ENCODE measurements at regions not wholly inside any gene's neighbourhood (a gene's known extent, or its start where the extent isn't known, plus 50 kb on each side); places are given as distances from the start of the nearest gene placed in this dataset.

GRCh38 chr4:159543831-159544230 lies 441.0 kb downstream of the RAPGEF2 start:
- H3K27ac Mint-ChIP-seq: no peak overlapping the region
- no peak for ATAC-seq
- H3K36me3 Mint-ChIP-seq: no peaks in the 10 kb centered on the region
- H3K9me3 Mint-ChIP-seq: peaks cover 4% of the 10 kb centered on the region
- H3K27me3 Mint-ChIP-seq: no peaks in the 10 kb centered on the region
- no peak overlapping the region for H3K4me3 Mint-ChIP-seq
- no peaks in the 10 kb centered on the region for H3K4me1 Mint-ChIP-seq

GRCh38 chr4:159545556-159545955 lies 442.7 kb downstream of the RAPGEF2 start:
- H3K27ac Mint-ChIP-seq: no peak overlapping the region
- H3K9me3 Mint-ChIP-seq: peaks cover 7% of the 10 kb centered on the region
- no peaks in the 10 kb centered on the region for H3K27me3 Mint-ChIP-seq
- ATAC-seq: no peak
- no peaks in the 10 kb centered on the region for H3K36me3 Mint-ChIP-seq
- H3K4me1 Mint-ChIP-seq: no peaks in the 10 kb centered on the region
- no peak overlapping the region for H3K4me3 Mint-ChIP-seq

GRCh38 chr4:159547645-159548308 lies 444.9 kb downstream of the RAPGEF2 start:
- peaks cover 7% of the 10 kb centered on the region for H3K9me3 Mint-ChIP-seq
- no peaks in the 10 kb centered on the region for H3K27me3 Mint-ChIP-seq
- H3K4me1 Mint-ChIP-seq: no peaks in the 10 kb centered on the region
- no peak overlapping the region for H3K27ac Mint-ChIP-seq
- ATAC-seq: no peak
- no peak overlapping the region for H3K4me3 Mint-ChIP-seq
- no peaks in the 10 kb centered on the region for H3K36me3 Mint-ChIP-seq

- Mint-ChIP-seq H3K9me3 (peaks cover 3% of the 10 kb centered on the region), H3K27me3 (no peaks in the 10 kb centered on the region), H3K4me3 (no peak overlapping the region), H3K36me3 (no peaks in the 10 kb centered on the region), H3K27ac (no peak overlapping the region), H3K4me1 (no peaks in the 10 kb centered on the region)
- ATAC-seq: no peak
These were observed 446.2 kb downstream of the RAPGEF2 start for GRCh38 chr4:159549098-159549518.

GRCh38 chr4:159551281-159551680 lies 448.4 kb downstream of the RAPGEF2 start:
- H3K9me3 Mint-ChIP-seq: peaks cover 6% of the 10 kb centered on the region
- H3K36me3 Mint-ChIP-seq: no peaks in the 10 kb centered on the region
- no peak overlapping the region for H3K27ac Mint-ChIP-seq
- no peaks in the 10 kb centered on the region for H3K4me1 Mint-ChIP-seq
- H3K4me3 Mint-ChIP-seq: no peak overlapping the region
- no peaks in the 10 kb centered on the region for H3K27me3 Mint-ChIP-seq
- no peak for ATAC-seq

- ATAC-seq: no peak
- no peaks in the 10 kb centered on the region for H3K27me3 Mint-ChIP-seq
- H3K36me3 Mint-ChIP-seq: no peaks in the 10 kb centered on the region
- H3K4me3 Mint-ChIP-seq: no peak overlapping the region
- peaks cover 6% of the 10 kb centered on the region for H3K9me3 Mint-ChIP-seq
- H3K27ac Mint-ChIP-seq: no peak overlapping the region
- no peaks in the 10 kb centered on the region for H3K4me1 Mint-ChIP-seq
These were observed 450.3 kb downstream of the RAPGEF2 start for GRCh38 chr4:159552979-159553768.

- Mint-ChIP-seq H3K27me3 (no peaks in the 10 kb centered on the region), H3K4me1 (no peaks in the 10 kb centered on the region)
- ATAC-seq: no peak
These were observed 453.0 kb downstream of the RAPGEF2 start for GRCh38 chr4:159555873-159556272.

GRCh38 chr4:159562366-159562765 lies 459.5 kb downstream of the RAPGEF2 start:
- H3K27me3 Mint-ChIP-seq: no peaks in the 10 kb centered on the region
- H3K4me3 Mint-ChIP-seq: no peak overlapping the region
- peaks cover 6% of the 10 kb centered on the region for H3K9me3 Mint-ChIP-seq
- no peaks in the 10 kb centered on the region for H3K4me1 Mint-ChIP-seq
- no peak for ATAC-seq
- H3K36me3 Mint-ChIP-seq: no peaks in the 10 kb centered on the region
- H3K27ac Mint-ChIP-seq: no peak overlapping the region

More at GRCh38 chr4:159555873-159556272, 453.0 kb downstream of the RAPGEF2 start:
- peaks cover 3% of the 10 kb centered on the region for H3K9me3 Mint-ChIP-seq
- H3K27ac Mint-ChIP-seq: no peak overlapping the region
- H3K36me3 Mint-ChIP-seq: no peaks in the 10 kb centered on the region
- H3K4me3 Mint-ChIP-seq: no peak overlapping the region

- Mint-ChIP-seq H3K27me3 (no peaks in the 10 kb centered on the region), H3K4me3 (no peak overlapping the region), H3K36me3 (no peaks in the 10 kb centered on the region), H3K27ac (no peak overlapping the region), H3K4me1 (no peaks in the 10 kb centered on the region), H3K9me3 (peaks cover 8% of the 10 kb centered on the region)
- ATAC-seq: no peak
These were observed 460.4 kb downstream of the RAPGEF2 start for GRCh38 chr4:159563257-159563656.

GRCh38 chr4:159564615-159565014 lies 461.7 kb downstream of the RAPGEF2 start:
- no peaks in the 10 kb centered on the region for H3K36me3 Mint-ChIP-seq
- no peaks in the 10 kb centered on the region for H3K27me3 Mint-ChIP-seq
- H3K27ac Mint-ChIP-seq: no peak overlapping the region
- ATAC-seq: no peak
- peaks cover 11% of the 10 kb centered on the region for H3K9me3 Mint-ChIP-seq
- H3K4me3 Mint-ChIP-seq: no peak overlapping the region
- no peaks in the 10 kb centered on the region for H3K4me1 Mint-ChIP-seq

GRCh38 chr4:159566786-159567185 lies 463.9 kb downstream of the RAPGEF2 start:
- Mint-ChIP-seq H3K27me3 (no peaks in the 10 kb centered on the region), H3K27ac (no peak overlapping the region), H3K9me3 (peaks cover 26% of the 10 kb centered on the region), H3K4me1 (no peaks in the 10 kb centered on the region), H3K36me3 (no peaks in the 10 kb centered on the region), H3K4me3 (no peak overlapping the region)
- ATAC-seq: no peak

- Mint-ChIP-seq H3K27me3 (no peaks in the 10 kb centered on the region), H3K36me3 (no peaks in the 10 kb centered on the region), H3K9me3 (peaks cover 3% of the 10 kb centered on the region), H3K27ac (no peak overlapping the region), H3K4me1 (no peaks in the 10 kb centered on the region), H3K4me3 (no peak overlapping the region)
- no peak for ATAC-seq
These were observed 474.4 kb downstream of the RAPGEF2 start for GRCh38 chr4:159577241-159577640.

- Mint-ChIP-seq H3K4me3 (no peak overlapping the region), H3K27ac (no peak overlapping the region), H3K27me3 (no peaks in the 10 kb centered on the region), H3K9me3 (peaks cover 14% of the 10 kb centered on the region), H3K4me1 (no peaks in the 10 kb centered on the region), H3K36me3 (no peaks in the 10 kb centered on the region)
- ATAC-seq: no peak
These were observed 479.8 kb downstream of the RAPGEF2 start for GRCh38 chr4:159582685-159583084.

- Mint-ChIP-seq H3K4me3 (no peak overlapping the region), H3K9me3 (peaks cover 3% of the 10 kb centered on the region), H3K27me3 (no peaks in the 10 kb centered on the region), H3K4me1 (no peaks in the 10 kb centered on the region), H3K36me3 (no peaks in the 10 kb centered on the region), H3K27ac (no peak overlapping the region)
- no peak for ATAC-seq
These were observed 490.1 kb downstream of the RAPGEF2 start for GRCh38 chr4:159592898-159593556.

- H3K36me3 Mint-ChIP-seq: no peaks in the 10 kb centered on the region
- H3K4me1 Mint-ChIP-seq: no peaks in the 10 kb centered on the region
- no peak for ATAC-seq
- H3K27ac Mint-ChIP-seq: no peak overlapping the region
- H3K27me3 Mint-ChIP-seq: no peaks in the 10 kb centered on the region
- H3K4me3 Mint-ChIP-seq: no peak overlapping the region
- peaks cover 3% of the 10 kb centered on the region for H3K9me3 Mint-ChIP-seq
These were observed 490.8 kb downstream of the RAPGEF2 start for GRCh38 chr4:159593681-159594080.
